NCI-H2227 (cell line): ENCODE measurements at regions not wholly inside any gene's neighbourhood (a gene's known extent, or its start where the extent isn't known, plus 50 kb on each side); places are given as distances from the start of the nearest gene placed in this dataset.
"Not testable (repeated sequence)": the region's sequence is repeated elsewhere in the genome, so short reads cannot be mapped to it uniquely, and the experiment has no call there.

ENCODE experiments used
- DNase-seq: peaks from one replicate; lab custom pipeline; 2025; ENCODE audit not compliant: unreplicated experiment; lab: John Stamatoyannopoulos, UW

- DNase-seq: no peak
These were observed 255.2 kb downstream of the C11orf87 start for GRCh38 chr11:109677231-109677630.

- no peak for DNase-seq
These were observed 255.9 kb downstream of the C11orf87 start for GRCh38 chr11:109677876-109678275.

DNA sequence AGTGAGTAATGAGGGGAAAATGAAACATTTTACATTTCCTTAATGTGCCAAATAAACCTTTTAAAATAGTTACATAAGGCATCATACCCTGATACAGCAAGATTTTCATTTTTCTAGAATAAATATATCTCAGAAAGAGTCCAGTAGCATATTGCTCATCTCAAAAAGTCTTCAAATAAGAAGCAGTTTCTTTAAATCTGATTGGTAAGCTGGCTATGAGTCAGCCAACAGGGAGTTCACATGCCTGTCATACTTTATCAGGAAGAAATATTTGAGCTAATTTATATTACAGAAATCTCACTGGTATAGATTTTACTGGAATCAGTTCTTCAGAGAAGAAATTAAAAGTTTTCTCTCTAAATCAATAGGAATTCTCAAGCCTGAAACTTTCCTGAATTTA lies 258.1 kb downstream of the C11orf87 start:
- DNase-seq: no peak

GRCh38 chr11:109682788-109683187 lies 260.8 kb downstream of the C11orf87 start:
- not testable (repeated sequence) for DNase-seq

- no peak for DNase-seq
These were observed 273.7 kb downstream of the C11orf87 start for GRCh38 chr11:109695696-109696095.

- no peak for DNase-seq
These were observed 274.4 kb downstream of the C11orf87 start for GRCh38 chr11:109696191-109696897.

DNA sequence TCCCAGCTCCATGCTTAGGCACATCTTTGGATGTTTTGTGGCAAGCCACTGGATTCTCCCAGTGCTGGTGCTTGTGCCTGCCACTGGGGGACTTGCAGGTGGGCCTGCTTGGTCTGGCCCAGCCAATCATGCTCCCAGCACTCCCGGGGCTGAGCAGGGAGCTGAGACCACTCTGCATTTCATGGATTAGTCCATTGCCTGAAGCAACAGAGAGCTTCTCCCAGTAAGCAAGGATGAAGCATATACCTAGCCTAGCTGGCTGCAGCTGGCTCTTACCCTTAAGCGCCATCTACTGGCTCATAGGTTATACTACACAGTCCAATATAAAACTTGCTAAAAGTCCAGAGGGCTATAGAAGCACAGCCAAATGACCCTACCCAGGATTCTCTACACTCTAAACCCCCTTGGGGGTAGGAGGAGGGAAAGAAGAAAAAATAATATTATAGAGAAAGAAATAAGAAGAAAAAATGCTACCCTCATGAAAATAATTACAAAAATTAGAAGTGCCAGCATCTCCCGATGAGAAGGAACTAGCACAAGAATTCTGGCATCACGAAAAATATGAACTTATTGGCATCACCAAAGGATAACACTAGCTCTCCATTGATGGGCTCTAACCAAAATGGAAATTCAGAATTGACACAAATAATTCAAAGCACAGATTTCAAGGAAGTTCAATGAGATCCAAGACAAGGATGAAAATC lies 275.3 kb downstream of the C11orf87 start:
- DNase-seq: no peak

GRCh38 chr11:109698237-109698636 lies 276.2 kb downstream of the C11orf87 start:
- DNase-seq: no peak

DNA sequence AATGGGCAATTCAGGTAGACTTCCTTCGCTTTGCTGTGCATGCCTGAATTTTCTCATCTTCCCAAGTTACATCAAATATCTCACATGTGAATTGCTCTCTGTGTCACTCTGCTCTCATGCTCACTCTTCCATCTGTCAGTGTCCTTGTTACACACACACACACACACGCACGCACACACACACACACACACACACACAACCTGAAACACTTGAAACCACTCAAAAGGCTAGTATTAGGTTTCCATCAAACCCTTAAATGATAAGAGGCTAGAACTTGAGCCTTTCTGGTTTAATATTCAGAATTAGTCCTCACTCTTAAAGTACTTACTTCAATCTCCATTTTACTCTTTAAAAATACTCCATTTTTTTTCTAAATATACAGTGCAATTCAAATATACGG lies 282.4 kb downstream of the C11orf87 start:
- no peak for DNase-seq

DNA sequence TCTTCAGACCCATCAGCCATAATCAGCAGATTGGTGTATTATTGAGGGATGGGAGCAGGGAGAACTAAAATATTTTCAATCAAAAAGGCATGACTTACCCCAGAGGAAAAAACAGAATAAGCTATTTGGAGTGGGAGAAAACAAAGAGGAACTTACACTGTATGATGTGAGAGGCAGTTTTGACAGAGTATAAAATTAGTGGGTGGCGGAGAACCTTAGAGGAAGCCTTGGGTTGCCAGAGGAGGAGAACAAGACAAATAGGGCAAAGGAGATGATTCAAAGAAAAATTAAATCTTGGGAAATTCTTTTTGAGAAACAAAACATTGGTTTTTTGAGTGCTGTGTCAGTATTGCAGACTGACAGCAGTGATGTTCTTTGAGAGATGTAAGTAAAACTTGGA lies 285.0 kb downstream of the C11orf87 start:
- DNase-seq: no peak

GRCh38 chr11:109707411-109707810 lies 285.4 kb downstream of the C11orf87 start:
- no peak for DNase-seq

DNA sequence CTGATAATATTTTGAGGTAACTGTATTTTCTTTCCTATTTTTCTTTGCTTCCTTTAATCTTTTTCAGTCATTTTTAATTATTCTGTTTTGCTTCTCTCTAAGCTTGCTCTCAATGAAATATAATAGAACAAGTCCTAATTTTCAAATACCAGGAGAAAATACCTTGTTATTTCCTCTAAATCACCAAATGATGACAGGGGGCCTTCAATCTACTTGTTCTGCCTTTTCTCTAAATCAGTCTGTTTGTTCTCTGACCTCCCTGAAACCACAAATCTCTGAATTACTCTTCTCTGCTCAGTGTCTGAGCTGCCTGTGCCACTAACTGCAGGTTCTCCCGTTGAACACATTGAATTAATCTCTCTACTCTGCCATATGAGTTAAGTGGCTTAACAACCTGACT lies 286.2 kb downstream of the C11orf87 start:
- DNase-seq: no peak

DNA sequence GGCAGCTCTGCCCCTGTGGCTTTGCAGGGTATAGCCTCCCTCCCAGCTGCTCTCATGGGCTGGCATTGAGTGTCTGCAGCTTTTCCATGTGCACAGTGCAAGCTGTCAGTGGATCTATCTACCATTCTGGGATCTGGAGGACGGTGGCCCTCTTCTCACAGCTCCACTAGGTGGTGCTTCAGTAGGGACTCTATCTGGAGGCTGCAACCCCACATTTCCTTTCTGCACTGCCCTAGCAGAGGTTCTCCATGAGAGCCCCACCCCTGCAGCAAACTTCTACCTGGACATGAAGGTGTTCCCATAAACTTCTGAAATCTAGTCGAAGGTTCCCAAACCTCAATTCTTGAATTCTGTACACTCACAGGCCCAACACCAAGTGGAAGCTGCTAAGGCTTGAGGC lies 292.5 kb downstream of the C11orf87 start:
- not testable (repeated sequence) for DNase-seq

DNA sequence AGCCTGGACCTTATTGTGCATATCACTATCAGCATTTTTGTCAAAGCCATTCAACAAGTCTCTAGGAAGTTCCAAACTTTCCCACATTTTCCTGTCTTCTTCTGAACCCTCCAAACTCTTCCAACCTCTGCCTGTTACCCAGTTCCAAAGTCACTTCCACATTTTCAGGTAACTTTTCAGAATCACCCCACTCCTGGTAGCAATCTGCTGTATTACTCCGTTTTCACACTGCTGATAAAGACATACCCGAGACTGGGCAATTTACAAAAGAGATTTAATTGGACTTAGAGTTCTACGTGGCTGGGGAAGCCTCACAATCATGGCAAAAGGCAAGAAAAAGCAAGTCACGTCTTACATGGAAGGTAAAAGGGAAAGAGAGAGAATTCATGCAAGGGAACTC lies 293.4 kb downstream of the C11orf87 start:
- not testable (repeated sequence) for DNase-seq

DNA sequence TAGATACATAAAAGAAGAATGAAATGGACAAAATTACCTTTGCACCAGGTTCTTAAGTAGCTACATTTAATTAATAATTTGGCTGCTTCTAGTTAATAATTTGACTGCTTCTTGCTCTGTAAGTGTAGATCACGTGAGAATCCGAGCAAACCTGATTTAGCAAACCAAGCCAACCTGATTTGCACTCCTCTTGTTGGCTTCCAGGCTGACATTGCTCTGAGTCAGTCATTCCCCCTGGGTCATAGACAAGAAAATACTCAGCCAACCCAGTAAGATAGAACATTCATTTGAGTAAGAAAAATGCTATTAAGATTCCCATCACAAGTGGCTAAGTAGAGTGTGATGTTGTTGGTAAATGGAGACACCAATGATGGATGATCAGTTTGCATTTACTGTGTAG lies 304.1 kb downstream of the C11orf87 start:
- DNase-seq: no peak

GRCh38 chr11:109728056-109728455 lies 306.1 kb downstream of the C11orf87 start:
- DNase-seq: no peak

- no peak for DNase-seq
These were observed 307.8 kb downstream of the C11orf87 start for GRCh38 chr11:109729761-109730160.

DNA sequence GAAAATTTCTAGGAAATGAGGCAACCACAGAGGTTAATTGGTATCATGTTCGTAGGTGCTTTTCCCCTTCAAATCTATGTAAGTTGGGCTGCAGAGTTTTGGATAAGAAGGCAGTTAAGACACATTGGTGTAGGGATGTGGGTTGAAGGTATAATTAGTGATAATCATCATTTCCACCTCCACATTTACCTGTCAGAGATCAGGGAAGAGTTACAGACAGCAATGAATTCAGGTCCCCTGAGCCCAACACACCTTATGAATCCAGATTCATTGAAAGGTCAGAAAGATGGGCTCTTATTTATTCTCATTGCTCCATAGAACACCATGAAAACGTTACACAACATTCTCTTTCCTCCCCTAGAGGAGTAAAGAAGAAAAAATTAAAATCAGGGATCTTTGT lies 308.7 kb downstream of the C11orf87 start:
- DNase-seq: no peak

- no peak for DNase-seq
These were observed 309.5 kb downstream of the C11orf87 start for GRCh38 chr11:109731451-109731850.

DNA sequence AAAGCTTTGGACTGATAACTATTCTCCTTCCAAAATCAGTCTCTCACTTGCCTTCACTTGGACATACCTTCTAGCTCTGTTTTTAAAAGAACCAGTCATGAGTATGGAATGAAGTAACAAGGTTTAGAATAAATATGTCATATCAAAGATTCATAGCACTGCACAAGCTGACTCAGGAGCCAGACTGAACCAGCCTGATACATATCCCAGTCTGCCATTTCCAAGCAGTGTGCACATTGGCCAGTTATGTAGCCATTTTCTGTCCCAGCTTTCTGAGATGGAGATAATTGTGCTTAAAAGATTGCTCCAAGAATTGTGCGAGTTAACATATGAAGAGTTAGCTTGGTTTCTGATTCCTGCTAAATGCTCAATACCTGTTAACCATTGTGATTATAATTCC lies 311.3 kb downstream of the C11orf87 start:
- no peak for DNase-seq

- DNase-seq: no peak
These were observed 312.6 kb downstream of the C11orf87 start for GRCh38 chr11:109734566-109734965.

GRCh38 chr11:109735128-109735527 lies 313.1 kb downstream of the C11orf87 start:
- DNase-seq: no peak

DNA sequence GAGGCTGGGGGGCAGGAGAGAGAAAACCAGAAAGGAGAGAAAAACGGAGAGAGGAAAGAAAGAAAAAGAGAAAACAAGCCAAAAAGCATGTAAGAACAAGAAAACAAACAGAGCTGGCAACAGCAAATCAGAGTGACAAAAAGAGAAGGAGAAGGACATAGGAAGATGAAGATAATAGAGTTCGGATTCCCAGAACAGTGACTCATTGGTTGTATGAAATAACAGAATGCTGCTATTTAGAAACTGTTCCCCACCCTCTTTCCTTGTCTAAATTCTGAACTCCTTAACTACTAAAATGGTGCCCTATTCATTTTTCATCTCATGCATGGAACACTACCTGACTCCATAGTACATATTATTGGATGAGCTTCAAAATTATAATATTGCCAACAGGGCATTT lies 317.4 kb downstream of the C11orf87 start:
- no peak for DNase-seq
